H54 (cell line): ENCODE measurements at regions not wholly inside any gene's neighbourhood (a gene's known extent, or its start where the extent isn't known, plus 50 kb on each side); places are given as distances from the start of the nearest gene placed in this dataset.
"Not testable (repeated sequence)": the region's sequence is repeated elsewhere in the genome, so short reads cannot be mapped to it uniquely, and the experiment has no call there.

Experiments used
- DNase-seq: peaks from one replicate; pipeline ENCODE4 v3.0.0; 2011; ENCODE audit warnings: low spot score, mixed read lengths; ENCODE audit not compliant: insufficient read length
- FAIRE-seq: peaks from 3 replicates; lab custom pipeline; 2011; peaks lifted over from hg19 to GRCh38; lab: Jason Lieb, UNC
- POLR2A ChIP-seq: IDR thresholded peaks from 2 replicates; pipeline ENCODE4 v1.6.1; 2011; ENCODE audit warnings: low read depth, mild to moderate bottlenecking, low read length

- DNase-seq: no peak
- TF ChIP-seq POLR2A: no peak
- no peak for FAIRE-seq
Observed at GRCh38 chr2:107132746-107133145, 246.8 kb upstream of the ST6GAL2 start.

GRCh38 chr2:107133412-107133811 lies 247.4 kb upstream of the ST6GAL2 start:
- DNase-seq (no peak), FAIRE-seq (no peak)
- TF ChIP-seq POLR2A: no peak

GRCh38 chr2:107136733-107137132 lies 250.8 kb upstream of the ST6GAL2 start:
- no peak for TF ChIP-seq POLR2A
- no peak for DNase-seq

GRCh38 chr2:107137706-107138105 lies 251.7 kb upstream of the ST6GAL2 start:
- no peak for TF ChIP-seq POLR2A
- FAIRE-seq (no peak), DNase-seq (no peak)

More at GRCh38 chr2:107136733-107137132, 250.8 kb upstream of the ST6GAL2 start:
- no peak for FAIRE-seq

GRCh38 chr2:107146181-107146580 lies 260.2 kb upstream of the ST6GAL2 start:
- FAIRE-seq: no peak
- no peak for TF ChIP-seq POLR2A
- DNase-seq: no peak

- not testable (repeated sequence) for FAIRE-seq
Observed at GRCh38 chr2:107146645-107147044, 260.7 kb upstream of the ST6GAL2 start.

GRCh38 chr2:107148055-107148454 lies 262.1 kb upstream of the ST6GAL2 start:
- FAIRE-seq: no peak
- no peak for TF ChIP-seq POLR2A
- no peak for DNase-seq

More at GRCh38 chr2:107146645-107147044, 260.7 kb upstream of the ST6GAL2 start:
- DNase-seq: not testable (repeated sequence)

GRCh38 chr2:107148496-107148895 lies 262.5 kb upstream of the ST6GAL2 start:
- FAIRE-seq (no peak), DNase-seq (no peak)
- no peak for TF ChIP-seq POLR2A

GRCh38 chr2:107160640-107161239 lies 274.8 kb upstream of the ST6GAL2 start:
- no peak for TF ChIP-seq POLR2A
- DNase-seq: no peak
- no peak for FAIRE-seq

- DNase-seq (no peak), FAIRE-seq (no peak)
- no peak for TF ChIP-seq POLR2A
Observed at GRCh38 chr2:107168141-107168540, 282.2 kb upstream of the ST6GAL2 start.

GRCh38 chr2:107174171-107174570 lies 288.2 kb upstream of the ST6GAL2 start:
- no peak for TF ChIP-seq POLR2A
- no peak for FAIRE-seq
- DNase-seq: no peak

- no peak for TF ChIP-seq POLR2A
- FAIRE-seq: no peak
- DNase-seq: no peak
Observed at GRCh38 chr2:107182981-107183380, 297.0 kb upstream of the ST6GAL2 start.

GRCh38 chr2:107187870-107188269 lies 301.9 kb upstream of the ST6GAL2 start:
- FAIRE-seq: no peak
- TF ChIP-seq POLR2A: no peak

GRCh38 chr2:107195631-107196030 lies 309.7 kb upstream of the ST6GAL2 start:
- FAIRE-seq (no peak), DNase-seq (no peak)
- TF ChIP-seq POLR2A: no peak

More at GRCh38 chr2:107187870-107188269, 301.9 kb upstream of the ST6GAL2 start:
- DNase-seq: no peak

GRCh38 chr2:107197594-107198294 lies 311.8 kb upstream of the ST6GAL2 start:
- TF ChIP-seq POLR2A: no peak
- DNase-seq (no peak), FAIRE-seq (no peak)
